ENCODE measurements at regions not wholly inside any gene's neighbourhood (a gene's known extent, or its start where the extent isn't known, plus 50 kb on each side); places are given as distances from the start of the nearest gene placed in this dataset.

- no peak for TF ChIP-seq NFATC3 (CRISPR knock-in tag; IDR thresholded peaks at IDR 0.05)
- TF ChIP-seq POGZ (CRISPR knock-in tag; IDR thresholded peaks at IDR 0.05): no peak
- no peak for TF ChIP-seq ZNF12 (CRISPR knock-in tag; IDR thresholded peaks at IDR 0.05)
- TF ChIP-seq GPN1 (CRISPR knock-in tag; IDR thresholded peaks at IDR 0.05; ENCODE audit: borderline replicate concordance): no peak
- TF ChIP-seq AKAP8 (CRISPR knock-in tag; IDR thresholded peaks at IDR 0.05): no peak
These were observed 166.5 kb upstream of the PCDH7 start (continued) for GRCh38 chr4:30553706-30554105.

GRCh38 chr4:30555775-30556174 lies 164.4 kb upstream of the PCDH7 start:
- no peak for FAIRE-seq
- in situ Hi-C loops (cut with HindIII; ENCODE audit: extremely low pct_ligation_motif_present, low pct_unique_long_range_greater_than_20kb) (no loop called here), intact Hi-C loops (cut with micrococcal nuclease; ENCODE audit: unreplicated experiment) (no loop called here)
- no peak overlapping the region for H3K9ac ChIP-seq (ENCODE audit: insufficient read depth, low read depth, low read length)
- BruUV-seq (replicated peaks): no TSS peak
- no peak for ATAC-seq
- peaks cover 86% of the 10 kb centered on the region for H3K9me3 ChIP-seq (ENCODE audit: low read length)
- DNase-seq (ENCODE audit: low spot score): no peak
- no peaks in the 10 kb centered on the region for H3K79me2 ChIP-seq (ENCODE audit: insufficient read depth, low read length)
- no peak overlapping the region for H3K4me3 ChIP-seq (replicated peaks in 1 of 3; ENCODE audit: insufficient read depth in 1 of 3, low read depth in 2 of 3, low read length in 3 of 3)
- TF ChIP-seq XBP1 (CRISPR knock-in tag; IDR thresholded peaks at IDR 0.05) (no peak), ZNF430 (CRISPR knock-in tag; IDR thresholded peaks at IDR 0.05) (no peak), DNMT3B (CRISPR knock-in tag; conservative IDR thresholded peaks at IDR 0.05) (no peak)
- H3K27ac ChIP-seq (ENCODE audit: extremely low read length, insufficient read depth, low read length): no peak overlapping the region
- H3K27me3 ChIP-seq (ENCODE audit: control insufficient read depth in 1 of 2, insufficient read depth in 2 of 2, low read length in 2 of 2): no peaks in the 10 kb centered on the region
- WGBS (ENCODE audit: low lambda C conversion rate): 6% methylated on average over 1 of the region's 1 CpG
- no peak overlapping the region for H3K4me2 ChIP-seq (ENCODE audit: low read depth, low read length)
- H3K36me3 ChIP-seq (replicated peaks in 1 of 2; ENCODE audit: control insufficient read depth in 1 of 2, insufficient read depth in 2 of 2, low read length in 2 of 2): no peaks in the 10 kb centered on the region
- no peak overlapping the region for H2AFZ ChIP-seq (ENCODE audit: low read length)
- no peaks in the 10 kb centered on the region for H3K4me1 ChIP-seq (ENCODE audit: insufficient read depth, low read length)
- no peaks in the 10 kb centered on the region for H4K20me1 ChIP-seq (ENCODE audit: insufficient read depth, low read length)
- POLR2A ChIA-PET: no interaction called here
- CTCF ChIA-PET (ENCODE audit: low intra/inter-chr PET ratio, low total read pairs): no interaction called here

- in situ Hi-C loops (cut with HindIII; ENCODE audit: extremely low pct_ligation_motif_present, low pct_unique_long_range_greater_than_20kb) (no loop called here), intact Hi-C loops (cut with micrococcal nuclease; ENCODE audit: unreplicated experiment) (no loop called here)
- Histone ChIP-seq H3K4me3 (replicated peaks in 1 of 3; ENCODE audit: insufficient read depth in 1 of 3, low read depth in 2 of 3, low read length in 3 of 3) (no peak overlapping the region), H4K20me1 (ENCODE audit: insufficient read depth, low read length) (no peaks in the 10 kb centered on the region), H3K27ac (ENCODE audit: extremely low read length, insufficient read depth, low read length) (no peak overlapping the region), H3K9ac (ENCODE audit: insufficient read depth, low read depth, low read length) (no peak overlapping the region), H2AFZ (ENCODE audit: low read length) (no peak overlapping the region), H3K9me3 (ENCODE audit: low read length) (peaks cover 88% of the 10 kb centered on the region), H3K27me3 (ENCODE audit: control insufficient read depth in 1 of 2, insufficient read depth in 2 of 2, low read length in 2 of 2) (no peaks in the 10 kb centered on the region), H3K4me1 (ENCODE audit: insufficient read depth, low read length) (no peaks in the 10 kb centered on the region), H3K36me3 (replicated peaks in 1 of 2; ENCODE audit: control insufficient read depth in 1 of 2, insufficient read depth in 2 of 2, low read length in 2 of 2) (no peaks in the 10 kb centered on the region), H3K4me2 (ENCODE audit: low read depth, low read length) (no peak overlapping the region), H3K79me2 (ENCODE audit: insufficient read depth, low read length) (no peaks in the 10 kb centered on the region)
- WGBS (ENCODE audit: low lambda C conversion rate): 2% methylated on average over 4 of the region's 4 CpGs
- ChIA-PET CTCF (ENCODE audit: low intra/inter-chr PET ratio, low total read pairs) (no interaction called here), POLR2A (no interaction called here)
- no peak for ATAC-seq
- TF ChIP-seq ZXDC (CRISPR knock-in tag; IDR thresholded peaks at IDR 0.05) (no peak), ESRRA (CRISPR knock-in tag; IDR thresholded peaks at IDR 0.05; ENCODE audit: low read depth) (no peak), FUBP1 (CRISPR knock-in tag; IDR thresholded peaks at IDR 0.05; ENCODE audit: borderline replicate concordance) (no peak)
- BruUV-seq (replicated peaks): no TSS peak
- no peak for FAIRE-seq
- no peak for DNase-seq (ENCODE audit: low spot score)
These were observed 160.7 kb upstream of the PCDH7 start for GRCh38 chr4:30559481-30559880.
